Activated T-helper 1 cell treated with anti-CD3 and anti-CD28 coated beads, Interleukin-12 subunit alpha, Interleukin-12 subunit beta, Interleukin-2, Interleukin-4 antibody, amounts not matched to agents 30 ng/mL and 10 ng/mL and 1 ng/mL, durations not matched to agents 14 hours and 24 hours and 36 hours (primary cell): ENCODE measurements at regions not wholly inside any gene's neighbourhood (a gene's known extent, or its start where the extent isn't known, plus 50 kb on each side); places are given as distances from the start of the nearest gene placed in this dataset.

Source experiments
- DNase-seq: peaks from one replicate; pipeline ENCODE4 v3.0.0; 2021; ENCODE audit warnings: low spot score
- H3K27ac Mint-ChIP-seq: one replicate; pipeline ENCODE4 v1.8.0; 2021; ENCODE audit warnings: mild to moderate bottlenecking, mixed read lengths
- H3K27me3 Mint-ChIP-seq: one replicate; pipeline ENCODE4 v1.8.0; 2022; ENCODE audit warnings: mild to moderate bottlenecking, moderate library complexity, mixed read lengths; ENCODE audit not compliant: insufficient read depth
- H3K36me3 Mint-ChIP-seq: one replicate; pipeline ENCODE4 v1.8.0; 2021; ENCODE audit warnings: low read depth, mixed read lengths
- H3K4me1 Mint-ChIP-seq: one replicate; pipeline ENCODE4 v1.8.0; 2021; ENCODE audit warnings: low read depth, mixed read lengths
- H3K4me3 Mint-ChIP-seq: one replicate; pipeline ENCODE4 v1.8.0; 2021; ENCODE audit warnings: mild to moderate bottlenecking, moderate library complexity, mixed read lengths
- H3K9me3 Mint-ChIP-seq: one replicate; pipeline ENCODE4 v1.8.0; 2021; ENCODE audit warnings: mixed read lengths
- intact Hi-C: fragments of 100-400 bp; cut with micrococcal nuclease; formaldehyde crosslinking; loops from one replicate; pipeline ENCODE4 v1.15.1; 2024

DNA sequence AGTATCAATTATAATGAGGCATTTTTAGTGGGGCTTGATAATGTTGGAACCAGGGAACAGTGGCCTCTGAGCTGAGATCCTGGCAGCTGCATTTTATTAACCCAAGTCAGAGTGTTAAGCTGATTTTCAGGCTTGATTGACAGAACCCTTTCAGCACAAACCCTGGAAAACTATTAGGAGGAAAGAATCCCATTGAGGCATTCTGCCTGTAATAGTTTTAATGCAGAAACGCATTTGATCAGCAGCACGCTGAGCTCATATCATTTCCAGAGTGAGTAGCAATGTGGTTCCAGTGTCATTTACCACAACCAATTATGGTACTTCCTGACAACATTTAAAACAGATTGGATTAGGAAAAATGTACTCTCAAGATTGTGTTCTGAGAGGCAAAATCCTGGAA is 78.3 kb upstream of the BARHL2 start:
- Mint-ChIP-seq H3K9me3 (no peaks in the 10 kb centered on the region), H3K4me1 (no peaks in the 10 kb centered on the region), H3K27ac (no peak overlapping the region), H3K27me3 (peaks cover 2% of the 10 kb centered on the region), H3K36me3 (no peaks in the 10 kb centered on the region), H3K4me3 (no peak overlapping the region)
- DNase-seq, result no peak
- intact Hi-C loops, result no loop called here

DNA sequence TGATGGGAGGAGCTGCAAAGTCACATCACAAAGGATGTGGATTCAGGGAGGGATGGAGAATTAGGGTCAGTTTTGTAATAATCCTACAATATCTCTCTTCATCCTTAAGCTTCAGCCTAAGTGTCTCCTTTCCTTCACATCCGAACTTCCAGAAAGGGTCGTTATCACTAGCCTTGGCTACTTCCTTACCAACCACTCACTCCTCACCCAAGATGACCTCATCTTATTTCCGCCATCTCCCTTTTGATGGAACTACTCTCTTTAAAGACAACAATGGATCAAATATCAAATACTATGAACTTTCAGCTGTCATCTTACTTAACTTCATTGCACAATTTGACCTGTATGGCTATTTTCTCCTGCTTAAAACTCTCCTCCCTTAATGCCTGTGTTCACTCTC is 69.6 kb upstream of the BARHL2 start:
- Mint-ChIP-seq H3K4me3 (no peak overlapping the region), H3K36me3 (no peaks in the 10 kb centered on the region), H3K27ac (no peak overlapping the region), H3K9me3 (peaks cover 4% of the 10 kb centered on the region), H3K4me1 (no peaks in the 10 kb centered on the region), H3K27me3 (peaks cover 3% of the 10 kb centered on the region)
- intact Hi-C loops, result no loop called here
- DNase-seq, result no peak

DNA sequence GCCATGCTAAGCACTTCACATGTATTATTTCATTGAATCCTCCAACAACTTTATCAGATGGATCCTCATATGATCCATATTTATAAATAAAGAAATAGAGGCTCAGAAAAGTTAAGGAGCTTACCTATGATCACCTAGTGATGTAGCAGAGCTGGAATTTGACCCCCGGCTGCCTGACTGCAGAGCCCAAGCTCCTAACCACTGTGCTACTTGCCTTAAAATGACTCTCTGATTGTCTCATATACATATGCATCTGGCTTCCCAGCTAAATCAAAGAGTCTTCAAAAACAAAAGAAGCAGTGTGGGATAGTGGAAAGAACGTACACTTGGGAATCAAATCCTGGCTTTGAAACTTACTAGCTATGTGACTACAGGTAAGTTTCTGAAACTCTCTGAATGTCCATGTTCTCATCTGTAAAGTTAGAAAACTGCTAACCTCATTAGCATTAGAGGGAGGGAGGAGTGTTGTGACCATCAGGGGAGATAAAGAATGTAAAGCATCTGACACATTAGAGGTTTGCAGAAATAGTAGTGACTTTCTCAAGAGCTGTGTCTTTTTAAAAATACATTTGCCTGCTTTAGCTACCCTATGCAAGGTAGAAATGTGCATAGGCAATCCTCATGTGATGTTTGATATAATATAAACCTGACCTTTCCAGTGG is 67.2 kb upstream of the BARHL2 start:
- no peak for DNase-seq
- Mint-ChIP-seq H3K9me3 (no peaks in the 10 kb centered on the region), H3K36me3 (no peaks in the 10 kb centered on the region), H3K27me3 (peaks cover 3% of the 10 kb centered on the region), H3K27ac (no peak overlapping the region), H3K4me1 (no peaks in the 10 kb centered on the region), H3K4me3 (no peak overlapping the region)
- intact Hi-C loops, result no loop called here

DNA sequence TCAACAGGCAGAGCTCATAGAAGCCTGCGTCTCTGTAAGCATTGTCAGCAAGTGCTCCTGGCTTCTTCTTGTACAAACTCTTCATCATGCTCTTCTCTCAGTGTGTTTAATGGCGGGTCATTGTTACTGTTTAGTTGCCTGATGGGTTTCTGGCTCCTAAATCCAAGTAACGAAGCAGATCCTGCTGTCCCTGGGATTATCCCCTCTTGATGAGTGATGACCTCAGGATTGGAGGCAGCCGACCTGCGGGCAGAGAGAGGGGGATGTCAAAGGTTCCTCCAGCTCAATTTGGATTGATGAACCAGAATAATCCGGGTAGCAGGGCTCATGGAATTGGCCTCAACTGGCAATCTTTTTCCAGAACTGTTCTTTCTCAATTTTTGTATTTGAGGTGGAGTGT is 66.1 kb upstream of the BARHL2 start:
- Mint-ChIP-seq H3K27ac (no peak overlapping the region), H3K4me1 (no peaks in the 10 kb centered on the region), H3K36me3 (no peaks in the 10 kb centered on the region), H3K27me3 (peaks cover 1% of the 10 kb centered on the region), H3K9me3 (no peaks in the 10 kb centered on the region), H3K4me3 (no peak overlapping the region)
- intact Hi-C loops, result no loop called here
- DNase-seq, result no peak

- Mint-ChIP-seq H3K4me3 (no peak overlapping the region), H3K36me3 (no peaks in the 10 kb centered on the region), H3K27me3 (peaks cover 1% of the 10 kb centered on the region), H3K4me1 (no peaks in the 10 kb centered on the region), H3K9me3 (no peaks in the 10 kb centered on the region), H3K27ac (no peak overlapping the region)
- intact Hi-C loops, result no loop called here
- no peak for DNase-seq
Observed at GRCh38 chr1:90782046-90782445, 64.9 kb upstream of the BARHL2 start.

GRCh38 chr1:90781534-90781933 is 64.4 kb upstream of the BARHL2 start:
- DNase-seq, result no peak
- Mint-ChIP-seq H3K9me3 (no peaks in the 10 kb centered on the region), H3K4me3 (no peak overlapping the region), H3K27me3 (peaks cover 1% of the 10 kb centered on the region), H3K36me3 (no peaks in the 10 kb centered on the region), H3K4me1 (no peaks in the 10 kb centered on the region), H3K27ac (no peak overlapping the region)
- intact Hi-C loops, result no loop called here

DNA sequence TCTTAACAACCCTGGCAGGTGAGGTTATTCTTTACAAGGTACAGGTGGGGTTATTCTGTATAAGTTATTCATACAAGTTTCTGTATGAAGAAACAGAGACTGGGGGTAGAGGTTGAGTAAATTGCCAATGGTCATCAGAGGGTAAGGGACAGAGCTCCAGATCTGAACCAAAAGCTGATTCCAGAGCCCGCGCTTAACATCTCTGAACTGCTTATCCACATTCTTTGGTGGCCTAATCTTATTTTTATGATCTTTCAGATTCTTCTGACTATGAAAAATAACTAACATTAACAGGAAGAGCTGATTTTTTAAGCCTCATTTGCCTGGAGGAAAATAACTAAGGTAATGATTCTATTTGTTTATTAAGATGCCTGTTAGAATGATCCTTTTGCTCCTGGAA is 63.9 kb upstream of the BARHL2 start:
- Mint-ChIP-seq H3K27ac (no peak overlapping the region), H3K9me3 (no peaks in the 10 kb centered on the region), H3K36me3 (no peaks in the 10 kb centered on the region), H3K27me3 (peaks cover 1% of the 10 kb centered on the region), H3K4me3 (no peak overlapping the region), H3K4me1 (no peaks in the 10 kb centered on the region)
- intact Hi-C loops, result no loop called here
- DNase-seq, result no peak

DNA sequence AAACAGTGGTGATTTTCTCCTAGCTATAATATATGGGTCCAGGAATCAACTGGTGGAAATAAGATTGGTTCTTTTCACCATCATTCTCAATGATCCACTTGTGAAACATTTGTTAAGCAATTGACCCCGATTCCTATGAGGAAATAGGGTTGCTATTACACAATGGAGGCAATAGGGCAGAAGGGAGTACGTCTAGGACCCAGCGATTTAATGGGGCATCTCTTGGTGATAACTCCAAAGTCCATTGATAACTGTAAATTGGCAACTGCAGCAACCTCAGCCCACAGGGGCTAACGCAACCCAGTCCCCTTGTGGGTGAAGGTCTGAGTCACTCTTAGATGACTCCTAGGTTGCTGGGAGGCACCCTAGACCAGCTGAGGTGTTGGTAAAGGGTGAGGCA is 62.5 kb upstream of the BARHL2 start:
- Mint-ChIP-seq H3K4me1 (no peaks in the 10 kb centered on the region), H3K4me3 (no peak overlapping the region), H3K27me3 (peaks cover 1% of the 10 kb centered on the region), H3K9me3 (no peaks in the 10 kb centered on the region), H3K36me3 (no peaks in the 10 kb centered on the region), H3K27ac (no peak overlapping the region)
- no peak for DNase-seq
- intact Hi-C loops, result no loop called here

- Mint-ChIP-seq H3K27ac (no peak overlapping the region), H3K9me3 (no peaks in the 10 kb centered on the region), H3K4me1 (no peaks in the 10 kb centered on the region), H3K36me3 (no peaks in the 10 kb centered on the region), H3K4me3 (no peak overlapping the region), H3K27me3 (peaks cover 1% of the 10 kb centered on the region)
- intact Hi-C loops, result no loop called here
- no peak for DNase-seq
Observed at GRCh38 chr1:90778486-90778885, 61.4 kb upstream of the BARHL2 start.

GRCh38 chr1:90773812-90774211 is 56.7 kb upstream of the BARHL2 start:
- no peak for DNase-seq
- H3K27me3 Mint-ChIP-seq, result peaks cover 6% of the 10 kb centered on the region
- no peaks in the 10 kb centered on the region for H3K36me3 Mint-ChIP-seq
- H3K27ac Mint-ChIP-seq, result no peak overlapping the region
- no peaks in the 10 kb centered on the region for H3K9me3 Mint-ChIP-seq
- H3K4me1 Mint-ChIP-seq, result no peaks in the 10 kb centered on the region
- no peak overlapping the region for H3K4me3 Mint-ChIP-seq
- intact Hi-C loops, result no loop called here

- Mint-ChIP-seq H3K4me1 (no peaks in the 10 kb centered on the region), H3K9me3 (no peaks in the 10 kb centered on the region), H3K36me3 (no peaks in the 10 kb centered on the region), H3K27ac (no peak overlapping the region), H3K27me3 (peaks cover 8% of the 10 kb centered on the region), H3K4me3 (no peak overlapping the region)
- no peak for DNase-seq
- intact Hi-C loops, result no loop called here
Observed at GRCh38 chr1:90768826-90769225, 51.7 kb upstream of the BARHL2 start.

DNA sequence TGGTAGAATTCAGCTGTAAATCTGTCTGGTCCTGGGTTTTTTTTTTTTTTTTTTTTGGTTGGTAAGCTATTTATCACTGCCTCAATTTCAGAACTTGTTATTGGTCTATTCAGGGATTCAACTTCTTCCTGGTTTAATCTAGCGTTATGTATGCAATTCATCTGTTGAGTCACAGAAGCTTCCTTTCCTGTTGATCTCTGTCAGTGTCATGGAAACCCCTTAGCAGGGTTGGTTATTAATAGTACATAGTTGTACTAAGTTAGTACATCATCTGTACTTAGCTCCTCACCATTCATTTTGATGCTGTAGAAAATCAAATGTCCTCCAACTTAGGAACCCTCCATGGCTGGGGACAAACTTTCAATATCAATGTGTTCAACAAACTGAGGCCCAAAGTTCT is 51.0 kb upstream of the BARHL2 start:
- intact Hi-C loops, result no loop called here
- no peak for DNase-seq
- Mint-ChIP-seq H3K9me3 (no peaks in the 10 kb centered on the region), H3K36me3 (no peaks in the 10 kb centered on the region), H3K4me3 (no peak overlapping the region), H3K27ac (no peak overlapping the region), H3K27me3 (peaks cover 8% of the 10 kb centered on the region), H3K4me1 (no peaks in the 10 kb centered on the region)
